H54 (cell line): ENCODE measurements at regions not wholly inside any gene's neighbourhood (a gene's known extent, or its start where the extent isn't known, plus 50 kb on each side); places are given as distances from the start of the nearest gene placed in this dataset.

Source experiments
- DNase-seq: peaks from one replicate; pipeline ENCODE4 v3.0.0; 2011; ENCODE audit warnings: low spot score, mixed read lengths; ENCODE audit not compliant: insufficient read length
- FAIRE-seq: peaks from 3 replicates; lab custom pipeline; 2011; peaks lifted over from hg19 to GRCh38; lab: Jason Lieb, UNC
- POLR2A ChIP-seq: IDR thresholded peaks from 2 replicates; pipeline ENCODE4 v1.6.1; 2011; ENCODE audit warnings: low read depth, mild to moderate bottlenecking, low read length

DNA sequence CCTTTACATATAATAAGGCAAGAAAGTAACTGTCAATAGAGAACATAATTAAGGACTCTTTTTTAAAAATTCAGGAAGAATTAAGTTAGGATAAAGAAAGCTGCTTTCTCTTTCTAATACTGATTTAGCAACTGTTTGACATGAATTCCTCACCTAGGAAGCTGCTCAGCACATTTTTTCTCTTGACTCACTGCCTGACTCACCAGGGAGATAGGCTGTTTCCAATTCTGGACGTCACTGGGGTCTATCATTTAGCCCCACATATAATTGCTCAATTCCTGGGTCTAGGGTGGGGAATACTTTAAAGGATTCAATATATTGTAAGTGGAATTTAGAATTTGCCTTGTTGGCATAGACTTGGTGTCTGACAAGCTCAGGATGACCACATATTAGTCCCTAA, 50.8 kb upstream of the UGP2 start:
- FAIRE-seq (peak; percentile 86), DNase-seq (peak; percentile 10)
- TF ChIP-seq POLR2A = no peak

GRCh38 chr2:63791387-63791786, 50.3 kb upstream of the UGP2 start:
- no peak for DNase-seq
- TF ChIP-seq POLR2A = no peak
- no peak for FAIRE-seq
